ENCODE measurements at regions not wholly inside any gene's neighbourhood (a gene's known extent, or its start where the extent isn't known, plus 50 kb on each side); places are given as distances from the start of the nearest gene placed in this dataset.

- TF ChIP-seq, protein P1, sequence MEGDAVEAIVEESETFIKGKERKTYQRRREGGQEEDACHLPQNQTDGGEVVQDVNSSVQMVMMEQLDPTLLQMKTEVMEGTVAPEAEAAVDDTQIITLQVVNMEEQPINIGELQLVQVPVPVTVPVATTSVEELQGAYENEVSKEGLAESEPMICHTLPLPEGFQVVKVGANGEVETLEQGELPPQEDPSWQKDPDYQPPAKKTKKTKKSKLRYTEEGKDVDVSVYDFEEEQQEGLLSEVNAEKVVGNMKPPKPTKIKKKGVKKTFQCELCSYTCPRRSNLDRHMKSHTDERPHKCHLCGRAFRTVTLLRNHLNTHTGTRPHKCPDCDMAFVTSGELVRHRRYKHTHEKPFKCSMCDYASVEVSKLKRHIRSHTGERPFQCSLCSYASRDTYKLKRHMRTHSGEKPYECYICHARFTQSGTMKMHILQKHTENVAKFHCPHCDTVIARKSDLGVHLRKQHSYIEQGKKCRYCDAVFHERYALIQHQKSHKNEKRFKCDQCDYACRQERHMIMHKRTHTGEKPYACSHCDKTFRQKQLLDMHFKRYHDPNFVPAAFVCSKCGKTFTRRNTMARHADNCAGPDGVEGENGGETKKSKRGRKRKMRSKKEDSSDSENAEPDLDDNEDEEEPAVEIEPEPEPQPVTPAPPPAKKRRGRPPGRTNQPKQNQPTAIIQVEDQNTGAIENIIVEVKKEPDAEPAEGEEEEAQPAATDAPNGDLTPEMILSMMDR (IDR thresholded peaks at IDR 0.05; ENCODE audit: low read depth, low read length, missing control alignments), result no peak
These were observed 163.9 kb downstream of the LEPR start for GRCh38 chr1:65584399-65584798.

DNA sequence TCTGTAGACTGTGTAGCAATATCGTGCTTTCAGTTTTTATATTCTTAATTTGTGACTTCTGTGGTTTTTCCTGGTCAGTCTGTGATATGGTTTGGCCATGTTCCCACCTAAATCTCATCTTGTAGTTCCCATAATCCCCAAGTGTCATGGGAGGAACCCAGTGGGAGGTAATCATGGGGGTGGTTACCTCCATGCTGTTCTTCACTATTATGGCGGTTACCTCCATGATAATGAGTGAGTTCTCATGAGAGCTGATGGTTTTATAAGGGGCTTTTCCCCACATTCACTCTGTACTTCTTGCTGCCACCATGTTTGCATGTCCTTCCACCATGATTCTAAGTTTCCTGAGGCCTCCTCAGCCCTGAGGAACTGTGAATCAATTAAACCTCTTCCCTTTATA lies 169.8 kb downstream of the LEPR start:
- no peak for DNase-seq (ENCODE audit: low read depth)
- no peak overlapping the region for H3K4me3 ChIP-seq (ENCODE audit: low read depth, low read length)
- TF ChIP-seq, protein P1 (IDR thresholded peaks at IDR 0.05; ENCODE audit: low read depth, low read length, missing control alignments), result no peak

More at GRCh38 chr1:65584399-65584798, 163.9 kb downstream of the LEPR start:
- DNase-seq (ENCODE audit: low read depth), result no peak
- H3K4me3 ChIP-seq (ENCODE audit: low read depth, low read length), result no peak overlapping the region

GRCh38 chr1:65593516-65593915 lies 173.0 kb downstream of the LEPR start:
- TF ChIP-seq, protein P1 (IDR thresholded peaks at IDR 0.05; ENCODE audit: low read depth, low read length, missing control alignments), result no peak
- DNase-seq (ENCODE audit: low read depth), result no peak
- no peak overlapping the region for H3K4me3 ChIP-seq (ENCODE audit: low read depth, low read length)

DNA sequence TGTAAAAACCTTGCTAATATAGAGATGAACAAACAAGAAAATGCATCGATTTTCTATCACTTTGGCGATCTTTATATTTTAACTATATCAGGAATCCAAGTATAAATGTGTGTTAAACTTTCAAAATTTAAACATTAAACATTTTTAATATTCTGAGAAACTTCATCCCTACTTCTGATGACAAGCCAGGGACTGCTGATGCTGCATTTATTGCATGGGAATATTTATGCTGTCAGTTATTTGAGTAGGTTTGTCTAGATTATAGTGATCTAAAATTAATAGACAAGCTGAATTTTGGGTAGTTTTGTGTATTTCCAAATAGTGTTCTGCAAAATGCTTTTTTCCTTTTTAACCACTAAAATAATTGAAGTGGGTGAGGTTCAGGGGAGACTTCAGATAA lies 175.3 kb downstream of the LEPR start:
- H3K4me3 ChIP-seq (ENCODE audit: low read depth, low read length), result no peak overlapping the region
- no peak for DNase-seq (ENCODE audit: low read depth)
- TF ChIP-seq, protein P1 (IDR thresholded peaks at IDR 0.05; ENCODE audit: low read depth, low read length, missing control alignments), result no peak

GRCh38 chr1:65596768-65597167 lies 176.3 kb downstream of the LEPR start:
- DNase-seq (ENCODE audit: low read depth), result no peak
- TF ChIP-seq, protein P1 (IDR thresholded peaks at IDR 0.05; ENCODE audit: low read depth, low read length, missing control alignments), result no peak

GRCh38 chr1:65605621-65606020 lies 185.2 kb downstream of the LEPR start:
- no peak for DNase-seq (ENCODE audit: low read depth)
- TF ChIP-seq, protein P1 (IDR thresholded peaks at IDR 0.05; ENCODE audit: low read depth, low read length, missing control alignments), result no peak
- H3K4me3 ChIP-seq (ENCODE audit: low read depth, low read length), result no peak overlapping the region

More at GRCh38 chr1:65596768-65597167, 176.3 kb downstream of the LEPR start:
- no peak overlapping the region for H3K4me3 ChIP-seq (ENCODE audit: low read depth, low read length)

DNA sequence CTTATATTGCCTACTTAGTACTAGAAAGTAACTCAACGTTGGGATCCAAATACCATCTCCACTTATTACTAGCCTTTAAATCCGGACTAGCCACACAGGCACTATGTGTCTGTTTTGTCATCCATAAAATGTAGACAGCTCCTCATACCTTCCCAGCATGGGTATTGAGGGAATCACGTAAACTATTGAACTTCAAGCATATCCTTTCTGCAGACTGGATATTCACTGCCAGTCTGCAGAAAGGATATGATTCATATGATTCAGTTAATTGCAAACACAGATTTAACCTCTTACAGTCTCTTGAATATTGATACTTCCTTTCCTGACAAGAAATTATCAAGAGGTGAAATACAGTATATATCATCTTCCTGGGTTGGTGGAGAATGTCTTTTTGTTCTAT lies 186.0 kb downstream of the LEPR start:
- no peak for DNase-seq (ENCODE audit: low read depth)
- TF ChIP-seq, protein P1 (IDR thresholded peaks at IDR 0.05; ENCODE audit: low read depth, low read length, missing control alignments), result no peak
- no peak overlapping the region for H3K4me3 ChIP-seq (ENCODE audit: low read depth, low read length)
